K562 (cell line): ENCODE measurements at regions not wholly inside any gene's neighbourhood (a gene's known extent, or its start where the extent isn't known, plus 50 kb on each side); places are given as distances from the start of the nearest gene placed in this dataset.

Experiments
- ATAC-seq: fragments of 200-7000 bp; cut with Tn5 transposase; 3 replicates; pipeline ENCODE4 v1.9.1; 2020; ENCODE audit warnings: moderate library complexity
- BruUV-seq: library from RNA; stranded (reverse); fragments of 400-500 nt; replicated peaks from 2 replicates; lab custom pipeline; 2021; lab: Mats Ljungman, UMichigan
- CTCF ChIA-PET: fragments of 300-600 bp; formaldehyde crosslinking; extraction: SDS; loops from one replicate; lab custom pipeline; 2021; ENCODE audit warnings: low intra/inter-chr PET ratio; lab: Yijun Ruan, JAX
- POLR2A ChIA-PET: fragments of 300-600, 350-650 bp; sonication (Branson Sonifier 250); formaldehyde crosslinking; extraction: SDS; loops from one replicate; lab custom pipeline; 2021; ENCODE audit warnings: antibody characterized with exemption, inconsistent platforms; lab: Yijun Ruan, JAX
- DNase-seq, 4 experiments: peaks; one replicate each; pipeline versions ENCODE4 v3.0.0 to v3.0.0-alpha.2; 2011 to 2018; ENCODE audit warnings: low spot score in 3 of 4, mixed read lengths in 3 of 4; ENCODE audit errors: extremely low read depth in 1 of 4
- FAIRE-seq: peaks from 2 replicates; lab custom pipeline; 2011; peaks lifted over from hg19 to GRCh38; lab: Jason Lieb, UNC
- H2AFZ ChIP-seq: 2 replicates; pipeline ENCODE4 v1.6.0; 2011; ENCODE audit warnings: low read depth, low read length, control low read depth, inconsistent platforms
- H3K27ac ChIP-seq: fragments of 200-600 bp; 3 replicates; pipeline ENCODE4 v1.8.0; 2011; ENCODE audit warnings: low read depth, mild to moderate bottlenecking, control low read depth, inconsistent platforms, low read length, moderate library complexity, mixed read lengths; ENCODE audit errors: extremely low read depth
- H3K27me3 ChIP-seq, 2 experiments: fragments of 300-600 bp in 1 of 2; 2 replicates in 1 of 2; 3 replicates in 1 of 2; pipeline versions ENCODE4 v1.6.0 to v1.8.0; 2011; ENCODE audit warnings: inconsistent platforms in 2 of 2, low read length in 2 of 2, mild to moderate bottlenecking in 1 of 2, mixed read lengths in 1 of 2, moderate library complexity in 1 of 2; ENCODE audit not compliant: control insufficient read depth in 2 of 2, insufficient read depth in 2 of 2
- H3K36me3 ChIP-seq: fragments of 300-600 bp; 3 replicates; pipeline ENCODE4 v1.8.0; 2011; ENCODE audit warnings: mild to moderate bottlenecking, low read length, inconsistent platforms; ENCODE audit not compliant: control insufficient read depth, insufficient read depth
- H3K4me1 ChIP-seq, 2 experiments: fragments of 200-600 bp in 1 of 2; replicated peaks in 1 of 2; 2 replicates in 1 of 2; 3 replicates in 1 of 2; pipeline versions ENCODE4 v1.5.1 to v1.8.0; 2011; ENCODE audit warnings: inconsistent platforms in 2 of 2, low read length in 2 of 2, mild to moderate bottlenecking in 1 of 2, mixed read lengths in 1 of 2, moderate library complexity in 1 of 2; ENCODE audit not compliant: control insufficient read depth in 2 of 2, insufficient read depth in 2 of 2
- H3K4me2 ChIP-seq: 2 replicates; pipeline ENCODE4 v1.6.1; 2011; ENCODE audit warnings: low read length, control low read depth, inconsistent platforms, mixed read lengths; ENCODE audit not compliant: insufficient read depth
- H3K4me3 ChIP-seq: fragments of 200-600 bp; sonication (generic), shearing (Covaris generic); 2 replicates; pipeline ENCODE4 v1.5.1; 2016; ENCODE audit warnings: control low read depth, inconsistent platforms
- H3K79me2 ChIP-seq: fragments of 200-600 bp; 3 replicates; pipeline ENCODE4 v1.8.0; 2011; ENCODE audit warnings: low read length, inconsistent platforms; ENCODE audit not compliant: control insufficient read depth, insufficient read depth
- H3K9ac ChIP-seq, 2 experiments: 2 replicates each; pipeline versions ENCODE4 v1.6.0 to v1.6.1; 2011; ENCODE audit warnings: low read depth in 2 of 2, low read length in 2 of 2, control low read depth in 1 of 2, inconsistent platforms in 1 of 2, mild to moderate bottlenecking in 1 of 2, mixed read lengths in 1 of 2; ENCODE audit not compliant: insufficient read depth in 1 of 2
- H3K9me1 ChIP-seq: one replicate; pipeline ENCODE4 v1.6.0; 2011; ENCODE audit warnings: inconsistent platforms, mild to moderate bottlenecking, low read length, moderate library complexity; ENCODE audit not compliant: control insufficient read depth, insufficient read depth
- H3K9me3 ChIP-seq: replicated peaks from 2 replicates; pipeline ENCODE4 v1.5.1; 2011; ENCODE audit warnings: low read depth, low read length, inconsistent platforms; ENCODE audit not compliant: control insufficient read depth, insufficient read depth
- H4K20me1 ChIP-seq: replicated peaks from 2 replicates; pipeline ENCODE4 v1.6.1; 2011; ENCODE audit warnings: low read length, inconsistent platforms, mixed read lengths; ENCODE audit not compliant: control insufficient read depth, insufficient read depth
- DACH1 ChIP-seq: fragments of 450-650 bp; IDR thresholded peaks from 2 replicates; pipeline ENCODE4 v1.6.1; 2018; ENCODE audit not compliant: partially characterized antibody
- MGA ChIP-seq: fragments of 450-650 bp; IDR thresholded peaks from 2 replicates; pipeline ENCODE4 v1.6.1; 2016; ENCODE audit warnings: mild to moderate bottlenecking, moderate library complexity
- PTTG1 ChIP-seq: fragments of 450-650 bp; IDR thresholded peaks from 2 replicates; pipeline ENCODE4 v1.6.1; 2016; ENCODE audit warnings: low read depth, mild to moderate bottlenecking, missing genetic modification characterization, missing compliant biosample characterization
- RBM22 ChIP-seq: fragments of 200-400 bp; formaldehyde crosslinking; IDR thresholded peaks from 2 replicates; pipeline ENCODE4 v1.6.1; 2018; ENCODE audit warnings: low read length, low read depth; ENCODE audit not compliant: poor library complexity, severe bottlenecking
- WGBS: fragments of 100-300 bp; shearing (Covaris generic); methylation state at CpG from one replicate; pipeline ENCODE4 v1.1.6; 2016; ENCODE audit warnings: low coverage, mixed read lengths; ENCODE audit not compliant: insufficient coverage; ENCODE audit errors: missing lambda C conversion rate; 5-methylcytosine and 5-hydroxymethylcytosine counted together
- in situ Hi-C: fragments of 300-500 bp; cut with MboI; formaldehyde crosslinking; loops from 4 replicates; pipeline ENCODE4 v1.15.0; 2018; ENCODE audit warnings: inconsistent platforms, mixed read lengths
- intact Hi-C: fragments of 100-400 bp; cut with micrococcal nuclease; formaldehyde crosslinking; loops from 2 replicates; pipeline ENCODE4 v1.14.2; 2022

- ATAC-seq (no peak), FAIRE-seq (no peak), DNase-seq (no peak)
- Histone ChIP-seq H3K9me3 (no peaks in the 10 kb centered on the region), H3K79me2 (no peaks in the 10 kb centered on the region), H3K4me3 (no peak overlapping the region), H3K4me2 (no peak overlapping the region), H4K20me1 (no peaks in the 10 kb centered on the region), H3K4me1 (no peaks in the 10 kb centered on the region), H2AFZ (no peak overlapping the region), H3K9ac (no peak overlapping the region), H3K36me3 (no peaks in the 10 kb centered on the region), H3K9me1 (no peaks in the 10 kb centered on the region), H3K27ac (no peak overlapping the region), H3K27me3 (no peaks in the 10 kb centered on the region)
- TF ChIP-seq PTTG1 (tag) (no peak), DACH1 (peak; percentile 91), MGA (no peak), RBM22 (no peak)
- in situ Hi-C loops = loop anchor here (25.0 kb wide), 1 partner anchor 711 kb away; no protein-coding TSS in a partner anchor
- ChIA-PET POLR2A (no interaction called here), CTCF (no interaction called here)
- intact Hi-C loops = no loop called here
- BruUV-seq = no TSS peak
- 12% methylated on average over 6 of the region's 7 CpGs for WGBS
Measured at GRCh38 chrX:1876041-1876440, 261.2 kb downstream of the ASMT start.
